Transverse colon (tissue), 4 donors: ENCODE measurements at regions not wholly inside any gene's neighbourhood (a gene's known extent, or its start where the extent isn't known, plus 50 kb on each side); places are given as distances from the start of the nearest gene placed in this dataset.

Source experiments
- DNase-seq: peaks from one replicate; pipeline ENCODE4 v3.0.0-alpha.2; 2019
- H3K27ac ChIP-seq, 4 donors: fragments of 200-600 bp; sonication (generic); 2 replicates each; pipeline ENCODE4 v1.5.1; 2016 to 2018; ENCODE audit warnings: inconsistent platforms in 4 of 4
- H3K27me3 ChIP-seq: fragments of 200-600 bp; sonication (generic); 2 replicates; pipeline ENCODE4 v1.5.1; 2017; ENCODE audit warnings: inconsistent platforms
- H3K36me3 ChIP-seq, 4 donors: fragments of 200-600 bp; sonication (generic); 2 replicates each; pipeline ENCODE4 v1.5.1; 2017 to 2019; ENCODE audit warnings: inconsistent platforms in 4 of 4
- H3K4me1 ChIP-seq, 4 donors: fragments of 200-600 bp; sonication (generic); 2 replicates each; pipeline ENCODE4 v1.5.1; 2017 to 2020; ENCODE audit warnings: inconsistent platforms in 4 of 4
- H3K4me3 ChIP-seq, 4 donors: fragments of 200-600 bp; sonication (generic); 1 replicate in 1 of 4; 2 replicates in 3 of 4; pipeline versions ENCODE4 v1.5.1 to v1.6.1; 2017 to 2019; ENCODE audit warnings: inconsistent platforms in 4 of 4
- H3K9me3 ChIP-seq, 2 donors: fragments of 200-600 bp; sonication (generic); 2 replicates each; pipeline ENCODE4 v1.5.1; 2017 to 2019; ENCODE audit warnings: inconsistent platforms in 2 of 2
- CTCF ChIP-seq, 5 experiments: fragments of 200-600 bp in 3 of 5; fragments of 450-650 bp in 2 of 5; sonication (generic) in 3 of 5; IDR thresholded peaks; 1 replicate in 2 of 5; 2 replicates in 3 of 5; pipeline ENCODE4 v1.5.1; 2016 to 2017; ENCODE audit warnings: antibody characterized with exemption in 5 of 5, inconsistent platforms in 3 of 5, mild to moderate bottlenecking in 2 of 5, moderate library complexity in 1 of 5
- EP300 ChIP-seq: sonication (generic); formaldehyde crosslinking; IDR thresholded peaks from one replicate; pipeline ENCODE4 v1.6.1; 2017; ENCODE audit warnings: antibody characterized with exemption, low read depth
- POLR2A ChIP-seq: fragments of 450-650 bp; IDR thresholded peaks from one replicate; pipeline ENCODE4 v1.6.1; 2016; ENCODE audit warnings: antibody characterized with exemption, mild to moderate bottlenecking, moderate library complexity
- POLR2AphosphoS5 ChIP-seq, 3 donors: sonication (generic); formaldehyde crosslinking; IDR thresholded peaks; one replicate each; pipeline ENCODE4 v1.6.1; 2016; ENCODE audit warnings: antibody characterized with exemption in 3 of 3
- WGBS, 2 donors: methylation state at CpG; one replicate each; pipeline ENCODE4 v1.1.5; 2018; ENCODE audit warnings: low coverage in 1 of 2; 5-methylcytosine and 5-hydroxymethylcytosine counted together
- in situ Hi-C, 4 donors: fragments of 200-750 bp; cut with MboI; loops; one replicate each; pipeline versions ENCODE4 v1.15.0 to v1.15.1; 2017; ENCODE audit warnings: low sequenced_read_pairs in 3 of 4, low pct_ligation_motif_present in 1 of 4, low pct_unique_long_range_greater_than_20kb in 1 of 4
- intact Hi-C: fragments of 100-400 bp; cut with DNase I; formaldehyde crosslinking; loops from one replicate; pipeline ENCODE4 v1.15.1; 2023; ENCODE audit warnings: low total_unique reads

DNA sequence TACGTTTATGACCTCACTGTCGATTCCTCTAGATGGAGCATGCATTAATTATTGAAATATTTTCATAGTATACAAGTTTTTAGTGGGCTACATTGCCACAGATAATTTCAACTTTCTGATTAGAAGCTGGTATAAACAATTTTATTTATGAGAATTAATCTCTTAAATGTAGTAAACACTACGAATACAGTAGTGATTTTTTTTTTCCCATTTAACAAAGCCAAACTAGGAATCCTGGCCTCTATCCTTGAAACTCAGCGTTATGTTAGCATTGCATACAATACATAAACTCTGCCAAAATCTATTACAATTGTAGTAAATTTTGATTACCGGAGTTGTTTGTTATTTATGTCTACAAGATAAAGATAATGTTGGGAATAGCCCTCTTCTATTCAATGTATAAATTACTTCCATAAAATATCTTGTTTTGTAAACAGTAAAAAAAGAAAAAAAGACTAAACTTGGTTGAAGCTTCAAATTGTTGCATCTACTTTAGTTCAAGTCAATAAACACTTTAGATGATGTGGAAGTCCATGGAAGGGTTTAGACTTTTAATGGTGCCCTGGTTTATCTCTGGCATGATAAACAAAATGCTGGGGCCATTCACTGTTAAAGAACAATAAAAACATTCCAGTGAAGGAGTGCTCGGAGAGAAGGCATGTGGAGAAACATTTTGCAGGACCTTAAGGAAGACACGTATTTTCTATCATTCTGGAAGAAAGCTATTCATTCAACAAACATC is 77.3 kb upstream of the NR2F2 start:
- WGBS, 2 donors = 47 to 58% methylated on average over 7 of the region's 7 CpGs
- Histone ChIP-seq H3K27ac (no peak overlapping the region), H3K9me3 (no peaks in the 10 kb centered on the region), H3K4me3 (no peak overlapping the region), H3K36me3 (no peaks in the 10 kb centered on the region), H3K27me3 (no peaks in the 10 kb centered on the region), H3K4me1 (no peaks in the 10 kb centered on the region)
- no peak for TF ChIP-seq CTCF (IDR thresholded peaks at IDR 0.05)
- TF ChIP-seq POLR2AphosphoS5 (IDR thresholded peaks at IDR 0.05) = no peak
- no peak for TF ChIP-seq POLR2A
- no peak for TF ChIP-seq EP300
- in situ Hi-C loops (no loop called here), intact Hi-C loops (no loop called here)
- no peak for DNase-seq

- no peak for DNase-seq
- H3K27ac ChIP-seq = no peak overlapping the region
- no peaks in the 10 kb centered on the region for H3K36me3 ChIP-seq
- no peaks in the 10 kb centered on the region for H3K27me3 ChIP-seq
- TF ChIP-seq POLR2A (no peak), CTCF (IDR thresholded peaks at IDR 0.05) (no peak), POLR2AphosphoS5 (IDR thresholded peaks at IDR 0.05) (no peak), EP300 (no peak)
- no peaks in the 10 kb centered on the region for H3K9me3 ChIP-seq
- WGBS, 2 donors = 73 to 80% methylated on average over 5 to 6 of the region's 6 CpGs
- in situ Hi-C loops = no loop called here
- intact Hi-C loops = no loop called here
- no peak overlapping the region for H3K4me3 ChIP-seq
- H3K4me1 ChIP-seq = no peaks in the 10 kb centered on the region
These were observed 76.3 kb upstream of the NR2F2 start for GRCh38 chr15:96254173-96254572.

DNA sequence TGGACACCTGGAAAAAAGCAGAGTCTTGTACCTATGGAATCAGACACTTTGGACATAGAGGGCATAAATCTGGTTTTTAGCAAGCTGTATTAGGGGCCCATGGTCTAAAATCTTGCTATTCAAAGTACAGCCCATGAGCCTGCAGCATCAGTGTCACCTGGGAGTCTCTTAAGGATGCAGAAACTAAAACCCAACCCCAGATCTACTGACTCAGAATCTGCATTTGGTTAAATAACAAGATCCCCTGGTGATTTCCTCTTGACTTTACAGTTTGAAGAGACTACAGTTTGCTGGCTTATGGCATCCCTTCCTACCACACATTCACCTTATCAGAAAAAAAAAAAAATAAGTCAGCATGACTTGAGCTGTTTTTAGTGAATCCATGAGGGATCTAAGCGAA is 74.9 kb upstream of the NR2F2 start:
- Histone ChIP-seq H3K4me1 (no peaks in the 10 kb centered on the region), H3K9me3 (no peaks in the 10 kb centered on the region), H3K4me3 (no peak overlapping the region), H3K27me3 (no peaks in the 10 kb centered on the region), H3K27ac (no peak overlapping the region), H3K36me3 (no peaks in the 10 kb centered on the region)
- in situ Hi-C loops = no loop called here
- WGBS, 2 donors = 76 to 84% methylated on average over 1 of the region's 1 CpG
- intact Hi-C loops = no loop called here
- no peak for DNase-seq
- TF ChIP-seq POLR2A (no peak), EP300 (no peak), CTCF (IDR thresholded peaks at IDR 0.05) (no peak), POLR2AphosphoS5 (IDR thresholded peaks at IDR 0.05) (no peak)

DNA sequence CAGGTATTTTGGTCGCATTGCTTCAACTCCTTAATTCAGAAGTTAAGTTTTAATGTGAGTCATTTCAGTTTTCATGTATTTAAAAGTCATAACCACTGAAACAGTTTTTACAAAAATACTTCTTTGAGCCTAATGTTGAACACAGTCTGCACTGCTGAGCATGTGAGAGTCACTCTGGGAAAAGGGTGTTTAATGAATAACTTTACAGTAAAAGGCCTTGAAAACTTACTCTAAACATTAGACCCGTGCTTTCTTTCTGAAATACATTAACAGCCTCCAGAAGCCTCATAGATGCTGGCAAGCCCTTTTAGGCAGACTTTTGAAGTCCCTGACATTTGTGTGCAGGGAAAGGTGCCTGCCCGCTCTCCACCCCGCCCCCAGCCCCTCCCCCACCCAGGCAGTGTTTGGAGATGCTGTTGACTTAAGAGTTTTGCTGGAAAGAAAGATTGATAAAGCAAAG is 68.9 kb upstream of the NR2F2 start:
- intact Hi-C loops (no loop called here), in situ Hi-C loops (no loop called here)
- no peaks in the 10 kb centered on the region for H3K27me3 ChIP-seq
- H3K9me3 ChIP-seq = no peaks in the 10 kb centered on the region
- peak overlapping the region in 2 of 4 donors; percentile 8 to 37 for H3K27ac ChIP-seq
- whole genome bisulfite sequencing, 2 donors = 23 to 25% methylated on average over 3 to 4 of the region's 4 CpGs
- H3K4me3 ChIP-seq = no peak overlapping the region
- peaks cover 0 to 11% (median 2%) of the 10 kb centered on the region in 4 donors for H3K4me1 ChIP-seq
- no peak for DNase-seq
- H3K36me3 ChIP-seq = no peaks in the 10 kb centered on the region
- TF ChIP-seq CTCF (IDR thresholded peaks at IDR 0.05) = no peak
- no peak for TF ChIP-seq POLR2A
- no peak for TF ChIP-seq POLR2AphosphoS5 (IDR thresholded peaks at IDR 0.05)
- no peak for TF ChIP-seq EP300
